Activated CD8-positive, alpha-beta memory T cell treated with anti-CD3 and anti-CD28 coated beads, Interleukin-2, amount 50 U/mL, for 4 hours (primary cell): ENCODE measurements at regions not wholly inside any gene's neighbourhood (a gene's known extent, or its start where the extent isn't known, plus 50 kb on each side); places are given as distances from the start of the nearest gene placed in this dataset.

Experiments used
- DNase-seq: peaks from one replicate; pipeline ENCODE4 v3.0.0-alpha.2; 2020

DNA sequence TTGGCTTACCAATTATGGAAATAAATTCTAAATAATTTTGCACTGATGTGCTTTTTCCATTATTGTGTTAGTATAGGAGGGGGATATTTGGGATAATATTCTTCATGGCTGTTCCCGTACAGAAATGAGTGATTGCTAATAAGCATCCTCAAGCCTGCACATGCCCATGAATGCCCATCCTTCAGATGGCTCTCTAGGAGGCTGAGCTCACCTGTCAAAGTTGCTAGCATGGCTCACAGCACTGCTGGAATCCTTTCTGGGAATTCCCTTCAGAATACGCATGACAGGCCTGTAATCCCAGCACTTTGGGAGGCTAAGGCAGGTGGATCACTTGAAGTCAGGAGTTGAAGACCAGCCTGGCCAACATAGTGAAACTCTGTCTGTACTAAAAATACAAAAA is 124.1 kb downstream of the NXNL2 start:
- DNase-seq = no peak

DNA sequence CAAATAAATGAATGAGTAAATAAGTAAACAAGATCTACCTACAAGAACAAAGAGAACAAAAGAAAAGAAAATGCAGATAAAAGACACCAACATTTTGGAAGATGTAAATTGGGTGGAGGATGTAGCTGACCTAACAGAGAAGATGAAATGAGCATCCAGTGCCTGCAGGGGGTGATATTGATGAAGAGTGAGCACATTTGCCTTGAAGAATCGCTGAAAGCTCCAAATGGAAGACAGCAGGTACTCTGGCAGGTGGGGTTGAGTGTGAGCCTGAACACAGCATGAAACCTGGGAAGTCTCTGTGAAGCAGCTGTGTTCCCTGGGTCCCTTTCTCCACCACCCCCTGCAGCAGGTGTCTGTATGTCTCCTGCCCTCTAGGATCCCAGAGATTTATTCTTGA is 125.6 kb downstream of the NXNL2 start:
- DNase-seq = no peak

DNA sequence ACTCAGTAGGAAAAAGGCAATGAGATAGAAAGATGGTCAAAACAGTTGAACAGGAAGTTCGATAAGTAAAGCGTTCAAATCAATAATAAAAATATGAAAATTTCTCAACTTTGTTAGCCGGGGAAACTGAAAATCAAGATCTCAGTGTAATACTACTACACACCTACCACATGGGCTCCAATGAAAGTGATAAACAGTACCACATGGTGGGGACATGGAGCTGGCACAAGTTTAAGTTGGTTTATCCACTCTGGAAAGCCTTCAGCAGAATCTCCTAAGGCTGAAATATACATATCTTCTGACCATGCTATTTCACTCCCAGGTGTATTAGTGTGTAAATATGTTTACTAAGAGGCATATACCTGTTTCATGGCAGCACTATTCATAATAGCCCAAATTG is 126.8 kb downstream of the NXNL2 start:
- DNase-seq = no peak

DNA sequence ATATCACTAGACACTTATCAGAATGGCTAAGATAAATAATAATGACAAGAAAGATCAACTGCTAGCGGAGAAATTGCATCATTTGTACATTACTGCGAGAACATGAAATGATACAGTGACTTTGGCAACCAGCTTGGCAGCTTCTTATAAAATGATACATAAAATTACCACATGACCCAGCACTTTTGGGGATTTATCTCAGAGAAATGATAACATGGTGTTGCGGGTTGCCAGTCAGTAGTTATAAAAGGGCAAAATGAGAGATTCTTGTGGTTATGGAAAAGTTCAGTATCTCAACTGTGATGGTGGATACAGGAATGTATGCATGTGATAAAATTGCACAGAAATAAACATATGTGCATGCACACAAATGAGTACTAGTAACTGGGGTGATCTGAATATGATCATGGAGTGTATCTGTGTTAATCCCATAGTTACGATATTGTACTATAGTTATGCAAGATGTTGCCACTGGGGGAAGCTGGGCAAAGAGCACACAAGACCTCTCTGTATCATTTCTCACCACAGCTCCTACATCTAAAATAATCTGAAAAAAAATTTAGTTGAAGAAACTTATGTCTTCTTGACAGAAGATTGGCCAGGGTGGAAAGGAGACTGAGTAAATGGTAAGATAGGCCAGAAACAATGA is 128.9 kb downstream of the NXNL2 start:
- DNase-seq = no peak

DNA sequence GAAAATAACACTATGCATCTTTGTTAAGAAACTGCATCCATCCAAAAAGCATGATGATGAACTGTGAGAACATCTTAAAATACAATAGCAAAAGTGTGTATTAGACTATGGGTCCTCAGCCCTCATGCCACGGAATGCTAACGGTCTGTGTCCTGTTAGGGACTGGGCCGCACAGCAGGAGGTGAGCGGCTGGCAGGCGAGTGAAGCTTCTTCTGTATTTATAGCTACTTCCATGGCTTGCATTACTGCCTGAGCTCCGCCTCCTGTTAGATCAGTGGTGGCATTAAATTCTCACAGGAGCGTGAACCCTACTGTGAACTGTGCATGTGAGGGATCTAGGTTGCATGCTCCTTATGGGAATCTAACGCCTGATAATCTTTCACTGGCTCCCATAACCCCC is 129.8 kb downstream of the NXNL2 start:
- no peak for DNase-seq

DNA sequence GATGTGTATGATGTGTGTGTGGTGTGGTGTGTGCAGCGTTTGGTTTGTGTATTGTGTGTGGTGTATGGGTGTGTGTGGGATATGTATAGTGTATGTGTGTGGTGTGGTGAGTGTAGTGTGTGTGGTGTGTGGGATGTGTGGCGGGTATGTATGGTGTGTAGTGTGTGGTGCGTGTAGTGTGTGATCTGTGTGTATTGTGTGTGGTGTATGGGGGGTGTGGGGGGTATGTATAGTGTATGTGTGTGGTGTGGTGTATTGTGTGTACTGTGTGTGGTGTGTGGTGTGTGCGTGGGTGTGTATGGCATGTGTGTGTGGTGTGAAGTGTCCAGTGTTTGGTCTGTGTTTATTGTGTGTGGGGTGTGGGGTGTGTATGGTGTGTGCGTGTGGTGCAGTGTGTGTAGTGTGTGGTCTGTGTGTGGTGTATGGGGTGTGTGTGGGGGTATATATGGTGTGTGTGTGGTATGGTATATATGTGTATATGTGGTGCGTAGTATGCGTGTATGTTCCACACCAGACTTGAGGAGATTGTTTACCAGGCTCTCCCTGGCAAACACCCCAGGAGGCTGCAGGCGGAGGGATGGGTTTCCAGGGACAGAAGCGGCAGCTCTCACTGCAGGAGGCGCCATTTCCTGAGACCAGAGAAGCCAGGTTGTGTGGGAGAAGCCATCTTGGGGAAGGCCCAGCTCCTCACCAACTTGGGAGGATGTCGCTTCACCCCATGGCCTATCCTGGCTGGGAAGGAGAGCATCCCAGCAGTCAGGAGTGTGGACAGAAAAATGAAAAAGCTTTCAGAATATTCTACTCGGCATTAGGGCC is 138.1 kb downstream of the NXNL2 start:
- DNase-seq = no peak

DNA sequence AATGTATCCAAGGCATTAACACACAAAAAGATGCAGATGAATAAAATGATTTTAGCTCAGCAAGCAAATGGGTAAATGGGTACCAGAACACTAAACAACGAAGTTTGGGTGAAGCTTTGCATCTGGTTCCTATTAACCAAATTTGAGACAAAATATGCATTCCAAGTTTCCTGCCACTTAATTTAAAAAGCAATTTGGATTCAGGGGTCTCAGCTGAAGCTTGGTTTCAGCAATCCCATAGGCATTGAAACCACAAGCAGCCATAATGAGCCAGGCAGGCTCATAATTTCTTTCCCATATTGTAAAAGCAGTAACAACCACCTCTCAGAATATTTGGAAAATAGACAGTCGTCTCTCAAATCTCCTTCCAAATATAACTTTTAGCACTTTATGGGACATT is 138.9 kb downstream of the NXNL2 start:
- DNase-seq = no peak

DNA sequence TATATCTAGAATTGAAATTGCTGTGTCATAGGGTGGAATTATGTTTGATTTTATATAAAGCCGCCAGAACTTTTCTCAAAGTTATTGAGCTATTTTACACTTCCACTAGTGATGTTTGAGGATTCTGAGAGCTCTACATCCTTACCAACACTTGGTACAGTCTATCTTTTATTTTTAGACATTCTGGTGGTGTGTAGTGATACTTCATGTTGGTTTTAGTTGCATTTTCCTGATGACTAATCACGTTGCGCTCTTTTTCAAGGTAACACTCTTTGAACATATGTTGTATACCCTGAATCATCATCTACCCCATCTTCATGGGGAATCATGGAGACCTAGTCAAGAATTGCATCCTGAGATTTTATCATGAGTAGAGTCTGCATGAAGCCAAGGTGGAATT is 141.7 kb downstream of the NXNL2 start:
- no peak for DNase-seq

DNA sequence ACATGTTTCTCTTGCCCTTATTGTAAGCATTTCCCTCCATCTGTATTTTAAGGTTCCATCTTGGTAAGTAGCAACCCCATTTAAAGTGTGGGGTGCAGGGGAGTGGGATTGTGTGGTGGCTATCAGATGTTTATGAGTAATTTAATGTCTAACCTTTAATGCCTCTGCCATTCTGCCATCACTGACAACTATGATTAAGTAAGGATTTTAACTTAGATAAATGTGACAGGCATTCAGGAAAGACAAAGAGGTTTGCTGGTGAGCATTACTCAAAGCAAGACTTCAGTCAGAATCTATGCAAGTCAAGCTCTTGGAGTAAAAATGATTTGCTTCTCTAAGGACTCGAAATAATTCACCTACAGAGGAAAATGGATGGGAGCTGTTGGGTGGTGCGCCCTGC is 143.0 kb downstream of the NXNL2 start:
- no peak for DNase-seq

DNA sequence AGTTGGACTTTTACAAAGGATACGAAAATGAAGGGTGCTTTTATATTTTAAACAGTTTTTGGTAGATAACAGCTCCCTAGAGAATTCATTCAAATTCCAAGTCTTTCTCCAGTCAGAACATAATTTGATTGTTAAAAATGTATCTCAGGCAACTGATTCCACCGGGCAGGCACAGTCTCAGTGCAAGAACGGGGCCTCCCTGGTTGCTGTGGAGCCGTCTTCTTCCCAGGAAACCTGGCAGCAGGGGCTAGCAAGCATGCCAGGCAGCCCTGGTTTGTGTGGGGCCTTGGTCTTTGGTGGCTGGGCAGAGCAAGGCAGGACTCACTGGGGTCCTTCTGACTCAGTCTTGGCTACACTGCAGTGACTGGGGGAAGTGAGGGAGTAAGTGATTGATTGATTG is 143.5 kb downstream of the NXNL2 start:
- no peak for DNase-seq

DNA sequence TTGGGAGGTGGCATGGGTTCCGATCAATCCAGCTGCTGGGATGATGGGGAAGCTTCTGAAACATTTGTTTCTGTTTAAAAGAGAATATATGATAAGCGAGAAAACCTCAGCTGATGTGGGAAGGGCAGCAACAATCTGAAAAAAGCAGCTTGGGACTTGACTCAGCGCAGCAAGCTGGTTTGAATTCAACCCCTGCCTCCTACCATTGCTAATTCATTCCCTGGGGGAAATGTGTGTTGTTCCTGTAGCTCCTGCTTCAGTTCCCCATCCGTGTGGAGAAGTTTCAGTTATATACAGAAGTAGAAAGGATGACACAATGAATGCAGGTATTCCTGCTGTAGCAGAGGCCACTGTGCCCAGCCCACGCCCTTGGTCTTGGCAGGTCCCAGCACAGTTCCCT is 145.1 kb downstream of the NXNL2 start:
- no peak for DNase-seq

DNA sequence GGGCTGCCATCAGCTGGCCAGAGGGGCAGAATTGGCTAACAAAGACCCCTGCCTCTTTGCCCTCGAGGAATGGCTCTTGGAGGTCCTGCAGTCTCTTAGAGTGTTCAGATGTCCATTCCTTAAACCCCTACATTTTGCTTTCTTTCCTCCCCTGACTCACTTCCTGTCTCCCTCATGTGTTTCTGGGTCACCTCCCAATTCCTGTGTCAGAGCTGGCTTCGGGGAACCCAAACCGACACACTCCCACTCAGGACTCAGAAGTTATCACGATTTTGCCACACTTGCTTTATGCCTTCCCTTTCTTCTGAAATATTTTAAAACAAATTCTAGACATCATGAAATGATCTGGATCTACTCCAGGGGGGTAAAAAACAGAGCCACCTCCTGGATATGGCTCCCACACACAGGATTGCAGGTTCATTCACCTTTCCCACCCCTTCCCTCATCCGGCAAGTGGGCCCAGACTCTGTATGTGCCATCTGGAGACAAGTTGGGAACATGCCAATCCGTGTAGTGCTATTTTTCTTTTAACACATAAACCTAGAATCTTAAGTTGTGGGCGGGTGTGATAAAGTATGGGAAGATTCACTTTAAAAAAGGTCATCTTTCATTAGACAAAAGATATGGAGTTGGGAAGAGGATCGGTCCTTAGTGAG is 145.7 kb downstream of the NXNL2 start:
- no peak for DNase-seq

DNA sequence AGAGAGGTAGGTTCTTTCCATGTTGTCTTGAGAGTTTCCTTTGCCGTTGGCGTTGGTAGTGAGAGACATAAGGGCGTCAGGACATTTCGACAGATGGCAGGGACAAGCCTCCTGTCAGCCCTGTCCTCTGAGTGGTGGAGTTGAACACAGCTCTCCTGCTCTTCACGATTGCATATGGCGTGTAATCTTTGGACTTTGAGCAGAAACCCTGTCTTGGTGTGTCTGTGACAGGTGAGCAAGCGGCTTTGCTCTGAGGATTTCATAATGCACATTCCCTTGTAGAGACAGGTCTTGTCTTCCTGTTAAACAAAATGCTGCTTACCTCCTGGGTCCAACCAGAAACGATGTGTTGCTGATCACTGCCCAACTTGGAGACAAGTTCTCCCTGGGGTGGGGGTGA is 146.5 kb downstream of the NXNL2 start:
- DNase-seq = no peak

DNA sequence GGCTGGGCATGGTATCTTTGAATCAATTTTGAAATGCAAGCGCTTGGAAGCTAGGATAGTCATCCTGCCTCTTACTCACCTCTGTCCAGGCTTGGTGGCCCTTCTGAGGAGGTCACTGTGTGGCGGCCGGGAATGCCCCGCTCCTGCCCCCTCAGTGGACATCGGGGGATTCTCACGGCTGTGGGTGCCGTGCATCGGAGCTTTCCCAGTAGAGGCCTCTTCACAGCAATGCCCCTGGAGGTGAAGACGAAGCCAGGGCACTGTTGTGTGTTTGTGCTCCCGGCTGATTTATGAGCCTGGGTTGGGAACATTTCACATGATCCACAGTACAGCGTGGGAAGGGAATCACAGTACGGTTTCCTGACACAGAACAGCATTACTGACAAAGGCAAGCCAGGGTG is 147.5 kb downstream of the NXNL2 start:
- DNase-seq = no peak

DNA sequence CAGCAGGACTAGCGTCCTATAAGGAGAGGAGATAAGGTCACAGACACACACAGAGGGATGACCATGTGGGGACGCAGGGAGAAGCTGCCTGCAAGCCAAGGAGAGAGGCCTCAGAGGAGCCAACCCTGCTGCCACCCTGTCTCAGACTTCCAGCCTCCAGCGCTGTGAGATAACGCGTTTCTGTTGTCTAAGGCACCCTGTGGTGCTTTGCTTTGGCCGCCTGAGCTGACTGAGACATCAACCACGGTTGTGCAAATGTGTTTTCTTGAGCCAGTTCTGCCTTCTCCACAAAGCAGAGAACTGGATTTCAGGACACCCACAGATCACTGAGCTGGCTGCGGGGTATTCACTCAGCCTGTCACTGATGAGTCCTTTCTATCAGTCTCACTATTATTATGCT is 149.1 kb downstream of the NXNL2 start:
- no peak for DNase-seq

DNA sequence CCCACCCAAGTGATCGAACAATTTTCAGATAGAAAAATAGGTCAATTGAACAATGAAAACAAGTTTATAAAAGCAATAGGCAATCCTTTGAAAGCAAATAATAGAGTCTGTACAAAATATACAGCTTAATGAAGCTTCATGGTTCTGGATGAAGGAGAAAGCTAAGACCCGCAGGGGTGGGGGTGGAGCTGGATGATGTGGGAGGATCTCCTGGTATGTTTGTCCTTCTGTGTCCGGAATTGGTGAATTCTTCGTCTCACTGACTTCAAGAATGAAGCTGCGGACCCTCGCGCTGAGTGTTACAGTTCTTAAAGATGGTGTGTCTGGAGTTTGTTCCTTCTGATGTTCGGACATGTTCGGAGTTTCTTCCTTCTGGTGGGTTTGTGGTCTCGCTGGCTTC is 149.9 kb downstream of the NXNL2 start:
- DNase-seq = no peak

DNA sequence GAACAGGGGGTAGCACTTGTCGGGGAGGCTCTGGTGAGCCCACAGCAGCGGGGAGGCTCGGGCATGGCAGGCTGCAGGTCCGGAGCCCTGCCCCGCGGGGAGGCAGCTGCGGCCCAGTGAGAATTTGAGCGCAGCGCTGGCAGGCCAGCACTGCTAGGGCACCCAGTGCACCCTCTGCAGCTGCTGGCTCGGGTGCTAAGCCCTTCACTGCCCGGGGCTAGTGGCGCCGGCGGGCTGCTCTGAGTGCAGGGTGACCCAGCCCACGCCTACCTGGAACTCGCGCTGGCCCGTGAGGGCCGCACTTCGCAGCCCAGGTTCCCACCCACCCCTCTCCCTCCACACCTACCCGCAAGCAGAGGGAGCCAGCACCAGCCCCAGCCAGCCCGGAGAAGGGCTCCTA is 151.0 kb downstream of the NXNL2 start:
- DNase-seq = no peak

DNA sequence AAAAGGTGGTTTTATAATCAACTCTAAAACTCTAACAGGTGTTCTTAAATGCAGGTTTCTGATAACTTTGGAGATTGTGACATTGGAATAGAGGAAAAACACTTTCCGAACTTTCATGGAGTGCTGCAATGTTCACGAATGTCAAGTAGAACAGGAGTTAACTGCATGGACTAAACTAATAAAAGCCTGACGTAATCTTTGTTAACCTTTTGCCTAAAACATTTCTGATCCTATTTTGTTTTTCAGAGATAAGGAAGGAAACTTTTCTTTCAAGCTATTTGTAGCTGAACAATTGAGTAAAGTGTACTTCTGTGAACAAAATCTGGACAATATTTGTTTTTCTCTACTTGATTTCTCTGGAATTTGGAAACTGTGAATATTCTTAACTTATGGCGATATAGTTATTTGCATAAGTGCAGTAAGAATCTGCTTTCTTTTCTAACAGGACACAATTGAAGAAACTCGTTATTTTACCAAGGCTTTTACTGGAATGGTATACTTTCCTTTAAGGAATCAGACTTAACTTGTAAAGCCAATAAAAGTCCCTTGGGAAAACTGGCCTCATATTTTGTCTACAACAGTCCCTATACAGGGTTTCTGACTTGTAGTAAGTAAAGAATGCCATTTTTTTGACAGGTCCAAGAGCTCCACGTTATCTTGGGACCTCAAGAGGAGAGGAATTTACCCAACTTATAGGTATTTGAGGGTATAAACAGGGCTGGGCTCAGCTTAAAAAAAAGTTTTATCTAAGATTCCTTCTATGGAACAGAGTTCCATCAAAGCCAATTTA is 154.7 kb downstream of the NXNL2 start:
- no peak for DNase-seq

DNA sequence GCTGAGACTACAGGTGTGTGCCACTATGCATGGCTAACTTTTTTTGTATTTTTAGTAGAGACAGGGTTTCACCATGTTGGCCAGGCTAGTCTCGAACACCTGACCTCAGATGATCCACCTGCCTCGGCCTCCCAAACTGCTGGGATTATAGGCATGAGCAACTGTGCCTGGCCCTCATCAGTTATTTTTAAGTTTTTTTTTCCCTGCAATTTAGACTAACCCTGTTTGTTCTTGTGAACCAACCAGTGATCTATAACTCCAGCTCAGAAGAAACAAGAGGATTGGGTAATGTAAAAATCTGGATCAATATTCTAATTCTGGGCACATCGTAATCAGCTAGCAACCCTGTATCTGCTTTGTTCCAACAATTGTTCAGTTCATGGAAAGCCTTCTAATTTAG is 155.7 kb downstream of the NXNL2 start:
- DNase-seq = no peak

DNA sequence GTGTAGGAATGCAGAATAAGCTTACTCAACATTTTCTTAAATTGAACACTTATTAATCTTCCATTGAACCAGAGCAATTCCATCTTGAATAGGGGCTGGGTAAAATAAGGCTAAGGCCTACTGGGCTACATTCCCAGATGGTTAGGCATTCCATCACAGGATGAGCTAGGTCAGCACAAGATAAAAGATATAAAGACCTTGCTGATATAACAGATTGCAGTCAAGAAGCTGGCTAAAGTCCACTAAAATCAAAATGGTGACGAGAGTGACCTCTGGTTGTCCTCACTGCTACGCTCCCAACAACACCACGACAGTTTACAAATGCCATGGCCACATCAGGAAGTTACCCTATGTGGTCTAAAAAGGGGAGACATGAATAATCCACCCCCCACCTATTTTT is 156.1 kb downstream of the NXNL2 start:
- no peak for DNase-seq

DNA sequence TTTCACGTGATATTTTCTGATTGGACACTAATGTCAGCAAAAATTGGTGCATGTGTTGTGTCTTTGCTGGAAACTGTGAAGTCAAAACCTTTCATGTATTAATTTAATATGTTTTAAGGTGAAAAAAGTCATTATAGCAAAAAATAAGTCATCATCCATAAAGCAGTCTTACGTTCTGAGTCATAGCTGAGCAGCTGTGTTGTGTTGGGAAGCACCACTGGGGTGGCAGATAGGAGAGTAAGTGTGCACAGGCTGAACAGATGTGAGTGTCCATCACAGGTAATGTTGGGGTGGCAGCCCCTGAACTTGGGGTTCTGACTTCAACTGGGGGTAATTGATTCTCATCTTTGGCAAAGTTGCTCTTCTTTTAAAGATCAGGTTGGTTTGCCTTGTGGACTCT is 156.8 kb downstream of the NXNL2 start:
- DNase-seq = no peak

DNA sequence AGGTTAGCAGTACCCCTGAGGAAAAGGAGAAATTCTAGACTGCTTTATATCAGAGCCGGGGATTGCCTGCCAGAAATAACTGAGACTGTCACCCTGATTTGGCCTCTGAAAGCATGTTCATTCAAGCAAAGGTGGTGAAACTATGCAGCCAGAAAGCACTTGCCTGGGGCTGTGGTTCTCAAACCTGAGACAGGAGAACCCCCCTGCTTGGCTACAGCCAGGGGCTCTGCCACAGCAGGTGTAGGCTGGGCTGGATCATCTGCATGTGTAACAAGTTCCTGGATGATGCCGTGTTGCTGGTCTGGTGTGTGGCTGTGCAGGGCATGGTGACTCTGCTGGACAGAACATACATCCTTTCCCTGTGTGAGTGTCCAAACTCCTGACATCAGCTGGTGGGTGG is 157.8 kb downstream of the NXNL2 start:
- no peak for DNase-seq

DNA sequence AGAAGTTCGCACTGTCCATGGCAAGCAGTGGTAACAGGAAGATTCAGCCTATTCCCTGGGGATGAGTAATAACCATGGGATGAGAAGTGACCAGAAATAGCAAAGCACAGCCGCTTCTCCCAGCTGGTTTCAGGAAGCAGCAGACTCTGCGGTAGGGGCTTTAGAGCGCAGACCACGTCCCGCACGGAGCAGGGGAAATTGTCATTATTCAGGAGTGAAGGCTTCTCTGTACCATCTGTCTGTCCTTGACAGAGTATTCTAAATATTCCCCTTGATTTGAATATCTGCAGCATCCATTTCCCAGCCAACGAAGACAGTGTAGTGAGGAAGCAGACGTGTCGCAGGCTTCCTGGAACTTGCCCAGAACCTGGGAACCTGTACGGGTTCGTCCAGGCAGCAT is 159.6 kb downstream of the NXNL2 start:
- DNase-seq = no peak

DNA sequence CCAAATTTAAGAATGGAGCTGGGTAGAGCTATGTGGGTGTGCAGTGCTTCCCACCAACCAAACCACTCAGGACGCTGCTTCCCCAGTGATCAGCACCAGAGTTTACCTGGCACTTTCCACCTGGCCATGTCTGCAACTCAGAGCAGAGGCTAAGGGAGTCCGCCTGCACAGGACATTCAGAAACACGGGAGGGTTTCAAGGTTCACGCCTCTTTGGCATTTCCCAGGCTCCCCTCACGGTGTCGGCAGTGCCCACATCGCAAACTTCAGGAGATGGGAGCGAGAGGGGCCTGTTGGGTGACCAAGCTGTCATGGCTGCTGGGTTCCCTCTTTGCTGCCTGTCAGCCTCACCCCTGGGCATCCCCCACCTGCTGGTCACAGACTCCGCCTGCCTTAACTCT is 161.5 kb downstream of the NXNL2 start:
- no peak for DNase-seq
